BJ (cell line): ENCODE measurements at regions not wholly inside any gene's neighbourhood (a gene's known extent, or its start where the extent isn't known, plus 50 kb on each side); places are given as distances from the start of the nearest gene placed in this dataset.

Experiments used
- CTCF ChIA-PET: fragments of 350-600 bp; formaldehyde crosslinking; extraction: SDS; loops from one replicate; lab custom pipeline; 2021; ENCODE audit warnings: antibody characterized with exemption, inconsistent platforms; lab: Yijun Ruan, JAX
- POLR2A ChIA-PET: fragments of 300-600 bp; sonication (Branson Sonifier 250); formaldehyde crosslinking; extraction: SDS; loops from one replicate; lab custom pipeline; 2021; ENCODE audit warnings: antibody characterized with exemption; lab: Charles Lee
- DNase-seq: peaks from one replicate; pipeline ENCODE4 v3.0.0-alpha.2; 2011; ENCODE audit warnings: low read depth
- H3K27me3 ChIP-seq: 2 replicates; pipeline ENCODE4 v1.6.0; 2011; ENCODE audit warnings: low read length; ENCODE audit not compliant: control insufficient read depth, insufficient read depth
- H3K36me3 ChIP-seq: 2 replicates; pipeline ENCODE4 v1.5.1; 2011; ENCODE audit warnings: low read length; ENCODE audit not compliant: control insufficient read depth, insufficient read depth
- H3K4me3 ChIP-seq: 2 replicates; pipeline ENCODE4 v1.5.1; 2011; ENCODE audit warnings: low read depth, mild to moderate bottlenecking, control low read depth, low read length
- CTCF ChIP-seq: IDR thresholded peaks from 2 replicates; pipeline ENCODE4 v1.5.1; 2011; ENCODE audit warnings: low read depth, mild to moderate bottlenecking, control low read depth, inconsistent platforms, low read length, moderate library complexity; ENCODE audit not compliant: insufficient read depth

GRCh38 chr10:59580026-59580863 is 129.4 kb downstream of the SLC16A9 start:
- ChIA-PET POLR2A (no interaction called here), CTCF (interaction anchor here (0.9 to 1.5 kb wide), 6 partner anchors 11 to 1280 kb away, joined by 3 to 4 read pairs (median 3); no protein-coding TSS in a partner anchor)
- H3K4me3 ChIP-seq: no peak overlapping the region
- no peaks in the 10 kb centered on the region for H3K36me3 ChIP-seq
- peak; percentile 33; the same call in 1 of the 2 replicates for TF ChIP-seq CTCF
- no peaks in the 10 kb centered on the region for H3K27me3 ChIP-seq
- no peak for DNase-seq

- no peak overlapping the region for H3K4me3 ChIP-seq
- ChIA-PET CTCF (interaction anchor here (0.7 to 0.8 kb wide), 2 partner anchors 339 to 1047 kb away, joined by 3 read pairs; no protein-coding TSS in a partner anchor), POLR2A (no interaction called here)
- no peak for TF ChIP-seq CTCF
- H3K36me3 ChIP-seq: no peaks in the 10 kb centered on the region
- DNase-seq: no peak
- no peaks in the 10 kb centered on the region for H3K27me3 ChIP-seq
These were observed 130.9 kb downstream of the SLC16A9 start for GRCh38 chr10:59578741-59579140.

GRCh38 chr10:59577984-59578383 is 131.7 kb downstream of the SLC16A9 start:
- H3K4me3 ChIP-seq: no peak overlapping the region
- no peak for DNase-seq
- ChIA-PET POLR2A (no interaction called here), CTCF (no interaction called here)
- no peaks in the 10 kb centered on the region for H3K27me3 ChIP-seq
- no peak for TF ChIP-seq CTCF
- H3K36me3 ChIP-seq: no peaks in the 10 kb centered on the region

- Histone ChIP-seq H3K36me3 (no peaks in the 10 kb centered on the region), H3K27me3 (no peaks in the 10 kb centered on the region), H3K4me3 (no peak overlapping the region)
- DNase-seq: no peak
- TF ChIP-seq CTCF: no peak
- CTCF ChIA-PET: no interaction called here
- POLR2A ChIA-PET: no interaction called here
These were observed 134.4 kb downstream of the SLC16A9 start for GRCh38 chr10:59575269-59575668.

- ChIA-PET POLR2A (no interaction called here), CTCF (interaction anchor here (0.8 kb wide), 1 partner anchor 59 kb away, joined by 3 read pairs; no protein-coding TSS in a partner anchor)
- TF ChIP-seq CTCF: no peak
- no peaks in the 10 kb centered on the region for H3K36me3 ChIP-seq
- DNase-seq: no peak
- H3K27me3 ChIP-seq: no peaks in the 10 kb centered on the region
- H3K4me3 ChIP-seq: no peak overlapping the region
These were observed 146.1 kb downstream of the SLC16A9 start for GRCh38 chr10:59563531-59563930.
